Gastrocnemius medialis (tissue), 4 donors: ENCODE measurements at regions not wholly inside any gene's neighbourhood (a gene's known extent, or its start where the extent isn't known, plus 50 kb on each side); places are given as distances from the start of the nearest gene placed in this dataset.

Experiments
- CTCF ChIP-seq, 5 experiments: fragments of 450-650 bp in 3 of 5; fragments of 200-600 bp in 2 of 5; sonication (generic) in 2 of 5; IDR thresholded peaks in 4 of 5; conservative IDR thresholded peaks in 1 of 5; 1 replicate in 4 of 5; 2 replicates in 1 of 5; pipeline ENCODE4 v1.5.1; 2016 to 2019; ENCODE audit warnings: antibody characterized with exemption in 5 of 5, mild to moderate bottlenecking in 3 of 5, moderate library complexity in 3 of 5
- POLR2A ChIP-seq, 2 donors: fragments of 450-650 bp; IDR thresholded peaks; one replicate each; pipeline ENCODE4 v1.6.1; 2017; ENCODE audit warnings: antibody characterized with exemption in 2 of 2, mild to moderate bottlenecking in 2 of 2, moderate library complexity in 2 of 2

- no peak for TF ChIP-seq CTCF (IDR thresholded peaks at IDR 0.05 in 4 of 5, conservative IDR thresholded peaks at IDR 0.05 in 1 of 5)
- no peak for TF ChIP-seq POLR2A (IDR thresholded peaks at IDR 0.05)
These were observed 94.4 kb upstream of the ASAP2 start for GRCh38 chr2:9112079-9112721.
